ENCODE measurements at regions not wholly inside any gene's neighbourhood (a gene's known extent, or its start where the extent isn't known, plus 50 kb on each side); places are given as distances from the start of the nearest gene placed in this dataset.

- TF ChIP-seq CTCF (IDR thresholded peaks at IDR 0.05; ENCODE audit: poor library complexity) (no peak), EZH2 (IDR thresholded peaks at IDR 0.05; ENCODE audit: borderline replicate concordance) (no peak)
Observed at GRCh38 chr6:25144919-25145318, 134.3 kb upstream of the CARMIL1 start.

Data from hepatocyte (in vitro differentiated cells).